B cell (primary cell): ENCODE measurements at regions not wholly inside any gene's neighbourhood (a gene's known extent, or its start where the extent isn't known, plus 50 kb on each side); places are given as distances from the start of the nearest gene placed in this dataset.

Experiments
- EZH2 ChIP-seq: IDR thresholded peaks from 2 replicates; pipeline ENCODE4 v1.6.1; 2012; ENCODE audit warnings: borderline replicate concordance, low read depth, mild to moderate bottlenecking, moderate library complexity, low read length; ENCODE audit not compliant: insufficient read depth, poor library complexity, severe bottlenecking
- TF ChIP-seq, protein P1 (sequence below): fragments of 200-600 bp; IDR thresholded peaks from one replicate; pipeline ENCODE4 v1.8.0; 2022; ENCODE audit warnings: antibody characterized with exemption, mild to moderate bottlenecking

GRCh38 chrX:125850693-125851092 lies 315.4 kb downstream of the DCAF12L2 start:
- TF ChIP-seq, protein P1, sequence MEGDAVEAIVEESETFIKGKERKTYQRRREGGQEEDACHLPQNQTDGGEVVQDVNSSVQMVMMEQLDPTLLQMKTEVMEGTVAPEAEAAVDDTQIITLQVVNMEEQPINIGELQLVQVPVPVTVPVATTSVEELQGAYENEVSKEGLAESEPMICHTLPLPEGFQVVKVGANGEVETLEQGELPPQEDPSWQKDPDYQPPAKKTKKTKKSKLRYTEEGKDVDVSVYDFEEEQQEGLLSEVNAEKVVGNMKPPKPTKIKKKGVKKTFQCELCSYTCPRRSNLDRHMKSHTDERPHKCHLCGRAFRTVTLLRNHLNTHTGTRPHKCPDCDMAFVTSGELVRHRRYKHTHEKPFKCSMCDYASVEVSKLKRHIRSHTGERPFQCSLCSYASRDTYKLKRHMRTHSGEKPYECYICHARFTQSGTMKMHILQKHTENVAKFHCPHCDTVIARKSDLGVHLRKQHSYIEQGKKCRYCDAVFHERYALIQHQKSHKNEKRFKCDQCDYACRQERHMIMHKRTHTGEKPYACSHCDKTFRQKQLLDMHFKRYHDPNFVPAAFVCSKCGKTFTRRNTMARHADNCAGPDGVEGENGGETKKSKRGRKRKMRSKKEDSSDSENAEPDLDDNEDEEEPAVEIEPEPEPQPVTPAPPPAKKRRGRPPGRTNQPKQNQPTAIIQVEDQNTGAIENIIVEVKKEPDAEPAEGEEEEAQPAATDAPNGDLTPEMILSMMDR = no peak
- TF ChIP-seq EZH2 = no peak
